ENCODE measurements at regions not wholly inside any gene's neighbourhood (a gene's known extent, or its start where the extent isn't known, plus 50 kb on each side); places are given as distances from the start of the nearest gene placed in this dataset.

DNA sequence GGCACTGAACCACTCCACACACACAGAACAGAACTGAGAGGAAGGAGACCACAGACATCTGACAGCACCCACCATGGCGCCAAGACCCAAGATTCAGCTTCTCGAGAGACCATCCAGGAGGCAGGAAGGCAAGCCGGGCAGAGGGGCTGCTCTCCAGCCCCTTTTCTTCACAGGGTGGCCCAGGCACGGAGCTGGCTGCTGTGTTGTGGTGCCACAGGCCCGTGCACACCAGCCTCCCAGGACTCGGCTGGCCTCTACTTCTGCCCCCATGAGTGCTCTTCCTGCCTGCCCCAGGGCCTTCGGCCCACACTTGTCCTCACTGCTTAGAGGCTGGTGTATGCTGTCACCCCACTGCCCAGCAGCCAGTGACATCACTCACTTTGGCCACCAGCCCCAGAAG, 547.6 kb upstream of the RAB6C start:
- TF ChIP-seq, protein P1, sequence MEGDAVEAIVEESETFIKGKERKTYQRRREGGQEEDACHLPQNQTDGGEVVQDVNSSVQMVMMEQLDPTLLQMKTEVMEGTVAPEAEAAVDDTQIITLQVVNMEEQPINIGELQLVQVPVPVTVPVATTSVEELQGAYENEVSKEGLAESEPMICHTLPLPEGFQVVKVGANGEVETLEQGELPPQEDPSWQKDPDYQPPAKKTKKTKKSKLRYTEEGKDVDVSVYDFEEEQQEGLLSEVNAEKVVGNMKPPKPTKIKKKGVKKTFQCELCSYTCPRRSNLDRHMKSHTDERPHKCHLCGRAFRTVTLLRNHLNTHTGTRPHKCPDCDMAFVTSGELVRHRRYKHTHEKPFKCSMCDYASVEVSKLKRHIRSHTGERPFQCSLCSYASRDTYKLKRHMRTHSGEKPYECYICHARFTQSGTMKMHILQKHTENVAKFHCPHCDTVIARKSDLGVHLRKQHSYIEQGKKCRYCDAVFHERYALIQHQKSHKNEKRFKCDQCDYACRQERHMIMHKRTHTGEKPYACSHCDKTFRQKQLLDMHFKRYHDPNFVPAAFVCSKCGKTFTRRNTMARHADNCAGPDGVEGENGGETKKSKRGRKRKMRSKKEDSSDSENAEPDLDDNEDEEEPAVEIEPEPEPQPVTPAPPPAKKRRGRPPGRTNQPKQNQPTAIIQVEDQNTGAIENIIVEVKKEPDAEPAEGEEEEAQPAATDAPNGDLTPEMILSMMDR (IDR thresholded peaks at IDR 0.05; ENCODE audit: insufficient read depth, low read length) = no peak
- TF ChIP-seq, protein P2, sequence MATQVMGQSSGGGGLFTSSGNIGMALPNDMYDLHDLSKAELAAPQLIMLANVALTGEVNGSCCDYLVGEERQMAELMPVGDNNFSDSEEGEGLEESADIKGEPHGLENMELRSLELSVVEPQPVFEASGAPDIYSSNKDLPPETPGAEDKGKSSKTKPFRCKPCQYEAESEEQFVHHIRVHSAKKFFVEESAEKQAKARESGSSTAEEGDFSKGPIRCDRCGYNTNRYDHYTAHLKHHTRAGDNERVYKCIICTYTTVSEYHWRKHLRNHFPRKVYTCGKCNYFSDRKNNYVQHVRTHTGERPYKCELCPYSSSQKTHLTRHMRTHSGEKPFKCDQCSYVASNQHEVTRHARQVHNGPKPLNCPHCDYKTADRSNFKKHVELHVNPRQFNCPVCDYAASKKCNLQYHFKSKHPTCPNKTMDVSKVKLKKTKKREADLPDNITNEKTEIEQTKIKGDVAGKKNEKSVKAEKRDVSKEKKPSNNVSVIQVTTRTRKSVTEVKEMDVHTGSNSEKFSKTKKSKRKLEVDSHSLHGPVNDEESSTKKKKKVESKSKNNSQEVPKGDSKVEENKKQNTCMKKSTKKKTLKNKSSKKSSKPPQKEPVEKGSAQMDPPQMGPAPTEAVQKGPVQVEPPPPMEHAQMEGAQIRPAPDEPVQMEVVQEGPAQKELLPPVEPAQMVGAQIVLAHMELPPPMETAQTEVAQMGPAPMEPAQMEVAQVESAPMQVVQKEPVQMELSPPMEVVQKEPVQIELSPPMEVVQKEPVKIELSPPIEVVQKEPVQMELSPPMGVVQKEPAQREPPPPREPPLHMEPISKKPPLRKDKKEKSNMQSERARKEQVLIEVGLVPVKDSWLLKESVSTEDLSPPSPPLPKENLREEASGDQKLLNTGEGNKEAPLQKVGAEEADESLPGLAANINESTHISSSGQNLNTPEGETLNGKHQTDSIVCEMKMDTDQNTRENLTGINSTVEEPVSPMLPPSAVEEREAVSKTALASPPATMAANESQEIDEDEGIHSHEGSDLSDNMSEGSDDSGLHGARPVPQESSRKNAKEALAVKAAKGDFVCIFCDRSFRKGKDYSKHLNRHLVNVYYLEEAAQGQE (IDR thresholded peaks at IDR 0.05; ENCODE audit: insufficient replicate concordance, low read depth) = no peak
- TF ChIP-seq POLR2AphosphoS5 (IDR thresholded peaks at IDR 0.05; ENCODE audit: low read depth) = no peak
- TF ChIP-seq GABPA (IDR thresholded peaks at IDR 0.05; ENCODE audit: low read depth) = no peak
- no peak for TF ChIP-seq SPI1 (IDR thresholded peaks at IDR 0.05; ENCODE audit: borderline replicate concordance, low read depth)

All from HL-60 (cell line).